Lung (tissue), 11 donors: ENCODE measurements at regions not wholly inside any gene's neighbourhood (a gene's known extent, or its start where the extent isn't known, plus 50 kb on each side); places are given as distances from the start of the nearest gene placed in this dataset.

Experiments
- ATAC-seq: fragments of 200-7000 bp; cut with Tn5 transposase; one replicate; pipeline ENCODE4 v1.9.1; 2020; ENCODE audit warnings: moderate number of reproducible peaks; ENCODE audit not compliant: insufficient read depth, low FRiP score
- DNase-seq, 3 donors: peaks; one replicate each; pipeline ENCODE4 v3.0.0-alpha.2; 2013 to 2017
- H3K27ac ChIP-seq, 2 donors: one replicate each; pipeline ENCODE4 v1.5.1; 2013; ENCODE audit warnings: mild to moderate bottlenecking in 2 of 2, moderate library complexity in 2 of 2, control low read depth in 1 of 2, inconsistent platforms in 1 of 2, low read depth in 1 of 2, low read length in 1 of 2
- H3K27me3 ChIP-seq, 3 donors: one replicate each; pipeline ENCODE4 v1.5.1; 2013; ENCODE audit warnings: low read length in 2 of 3; ENCODE audit not compliant: control insufficient read depth in 3 of 3, insufficient read depth in 3 of 3
- H3K36me3 ChIP-seq, 4 donors: one replicate each; pipeline ENCODE4 v1.5.1; 2013; ENCODE audit warnings: low read length in 4 of 4, mild to moderate bottlenecking in 1 of 4, moderate library complexity in 1 of 4; ENCODE audit not compliant: control insufficient read depth in 4 of 4, insufficient read depth in 4 of 4
- H3K4me1 ChIP-seq, 5 donors: one replicate each; pipeline ENCODE4 v1.5.1; 2013; ENCODE audit warnings: low read length in 5 of 5, mild to moderate bottlenecking in 2 of 5, moderate library complexity in 1 of 5; ENCODE audit not compliant: control insufficient read depth in 5 of 5, insufficient read depth in 5 of 5
- H3K4me3 ChIP-seq: one replicate; pipeline ENCODE4 v1.5.1; 2013; ENCODE audit warnings: mild to moderate bottlenecking, control low read depth, moderate library complexity
- H3K9ac ChIP-seq, 2 donors: one replicate each; pipeline ENCODE4 v1.5.1; 2013; ENCODE audit warnings: low read length in 2 of 2, control low read depth in 1 of 2; ENCODE audit not compliant: insufficient read depth in 1 of 2
- H3K9me3 ChIP-seq, 4 donors: one replicate each; pipeline ENCODE4 v1.5.1; 2013; ENCODE audit warnings: low read length in 3 of 4, mild to moderate bottlenecking in 1 of 4, moderate library complexity in 1 of 4; ENCODE audit not compliant: control insufficient read depth in 4 of 4, insufficient read depth in 3 of 4
- CTCF ChIP-seq: IDR thresholded peaks from 2 replicates; pipeline ENCODE4 v1.5.1; 2012; ENCODE audit warnings: mild to moderate bottlenecking; ENCODE audit errors: control extremely low read depth, extremely low read depth
- WGBS, 2 donors: extraction: QIAGEN DNeasy Blood & Tissue Kit; methylation state at CpG; one replicate each; pipeline ENCODE4 v1.1.7; 2013; 5-methylcytosine and 5-hydroxymethylcytosine counted together
- donor health status: control.
- donor health status: control.
- donor health status: Bipolar disorder and iron deficiency.
- donor health status: healthy.
- donor health status: DM: yes; HTN: yes; CAD: no.

DNA sequence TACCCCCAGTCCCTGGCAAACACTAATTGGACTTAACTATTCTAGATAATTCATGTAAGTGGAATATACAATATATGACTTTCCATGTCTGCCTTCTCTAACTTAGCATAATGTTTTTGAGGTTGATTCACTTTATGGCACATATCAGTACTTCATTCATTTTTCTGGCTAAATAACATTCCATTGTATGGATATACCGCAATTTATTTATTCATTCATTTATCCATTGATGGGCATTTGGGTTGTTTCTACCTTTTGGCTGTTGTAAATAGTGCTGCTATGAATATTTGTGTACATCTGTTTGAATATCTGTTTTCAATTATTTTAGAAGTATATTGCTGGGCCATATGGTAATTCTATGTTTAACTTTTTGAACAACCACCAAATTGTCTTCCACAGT, 616.3 kb downstream of the UTRN start:
- Histone ChIP-seq H3K36me3 (no peaks in the 10 kb centered on the region), H3K9ac (no peak overlapping the region), H3K4me1 (no peaks in the 10 kb centered on the region), H3K4me3 (no peak overlapping the region), H3K9me3 (no peaks in the 10 kb centered on the region), H3K27me3 (no peaks in the 10 kb centered on the region), H3K27ac (no peak overlapping the region)
- no peak for TF ChIP-seq CTCF
- ATAC-seq (no peak), DNase-seq (no peak)
- 98% methylated on average over 1 of the region's 1 CpG for WGBS, 2 donors

GRCh38 chr6:144908004-144908403, 622.9 kb downstream of the UTRN start:
- WGBS, 2 donors = 53 to 76% methylated on average over 1 of the region's 1 CpG
- no peaks in the 10 kb centered on the region for H3K4me1 ChIP-seq
- H3K9me3 ChIP-seq = no peaks in the 10 kb centered on the region
- no peak overlapping the region for H3K4me3 ChIP-seq
- H3K36me3 ChIP-seq = no peaks in the 10 kb centered on the region
- ATAC-seq (no peak), DNase-seq (peak in 2 of 3 donors; percentile 50 to 53)
- H3K27ac ChIP-seq = no peak overlapping the region
- H3K27me3 ChIP-seq = no peaks in the 10 kb centered on the region
- H3K9ac ChIP-seq = no peak overlapping the region
- no peak for TF ChIP-seq CTCF

- WGBS, 2 donors = 92 to 98% methylated on average over 3 of the region's 3 CpGs
- Histone ChIP-seq H3K27me3 (no peaks in the 10 kb centered on the region), H3K4me1 (no peaks in the 10 kb centered on the region), H3K27ac (no peak overlapping the region), H3K4me3 (no peak overlapping the region), H3K36me3 (no peaks in the 10 kb centered on the region), H3K9ac (no peak overlapping the region), H3K9me3 (no peaks in the 10 kb centered on the region)
- no peak for ATAC-seq
- no peak for TF ChIP-seq CTCF
- DNase-seq = no peak
These were observed 624.7 kb downstream of the UTRN start for GRCh38 chr6:144909753-144910285.

- H3K9me3 ChIP-seq = no peaks in the 10 kb centered on the region
- TF ChIP-seq CTCF = no peak
- no peak overlapping the region for H3K27ac ChIP-seq
- no peak overlapping the region for H3K4me3 ChIP-seq
- no peak overlapping the region for H3K9ac ChIP-seq
- no peaks in the 10 kb centered on the region for H3K36me3 ChIP-seq
- no peaks in the 10 kb centered on the region for H3K27me3 ChIP-seq
- no peaks in the 10 kb centered on the region for H3K4me1 ChIP-seq
- ATAC-seq (no peak), DNase-seq (no peak)
- WGBS, 2 donors = 89 to 90% methylated on average over 2 of the region's 2 CpGs
These were observed 626.2 kb downstream of the UTRN start for GRCh38 chr6:144911322-144911721.
